OCI-LY3 (cell line): ENCODE measurements at regions not wholly inside any gene's neighbourhood (a gene's known extent, or its start where the extent isn't known, plus 50 kb on each side); places are given as distances from the start of the nearest gene placed in this dataset.

Experiments
- EZH2phosphoT487 ChIP-seq: fragments of 200-600 bp; shearing (Covaris generic); IDR thresholded peaks from 2 replicates; pipeline ENCODE4 v1.6.1; 2018; ENCODE audit warnings: antibody characterized with exemption, mixed run types, low read depth
- TF ChIP-seq, protein P1 (sequence below): fragments of 200-600, 300-600 bp; sonication (generic); IDR thresholded peaks from 2 replicates; pipeline ENCODE4 v1.5.1; 2014; ENCODE audit warnings: antibody characterized with exemption, low read length, low read depth

DNA sequence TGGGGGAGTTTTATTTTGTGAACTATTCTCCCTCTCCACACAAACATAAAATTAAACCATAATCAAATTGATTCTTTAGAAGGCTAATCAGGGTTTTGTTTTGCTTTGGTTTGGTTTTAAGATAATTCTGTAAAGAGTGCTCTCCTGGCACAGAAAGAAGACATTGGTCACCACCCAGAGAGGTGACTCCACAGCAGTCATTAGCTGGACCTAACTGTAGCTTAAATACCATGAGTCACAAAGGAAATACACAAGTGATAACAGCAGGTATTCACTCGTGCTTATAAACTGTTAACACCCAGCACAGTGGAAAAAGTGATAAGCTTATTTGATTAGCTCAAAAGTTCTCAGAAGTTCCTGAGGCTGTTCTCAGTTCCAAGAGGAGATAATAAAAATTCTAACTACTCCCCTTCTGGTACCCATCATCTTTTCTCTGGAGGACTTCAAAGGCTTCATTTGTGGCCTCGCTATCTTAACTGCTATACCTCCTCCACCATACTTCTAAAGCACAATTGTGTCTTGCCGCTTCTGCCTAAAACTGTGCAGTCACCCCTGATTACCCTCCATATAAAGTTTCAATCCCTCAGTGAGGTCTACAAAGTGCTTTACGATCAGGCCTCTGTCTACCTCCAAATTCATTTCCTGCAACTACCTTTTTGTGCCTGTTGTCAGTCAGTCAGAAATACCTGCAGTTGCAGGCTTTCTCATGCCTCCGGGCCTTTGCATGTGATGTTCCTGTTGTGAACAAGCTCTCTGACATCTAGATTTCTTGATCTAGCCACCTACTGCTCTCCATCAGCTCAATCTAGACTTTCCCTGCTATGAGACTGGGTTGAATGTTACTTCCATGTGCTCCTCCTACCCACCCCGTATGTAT lies 201.1 kb downstream of the SAMD5 start:
- TF ChIP-seq, protein P1, sequence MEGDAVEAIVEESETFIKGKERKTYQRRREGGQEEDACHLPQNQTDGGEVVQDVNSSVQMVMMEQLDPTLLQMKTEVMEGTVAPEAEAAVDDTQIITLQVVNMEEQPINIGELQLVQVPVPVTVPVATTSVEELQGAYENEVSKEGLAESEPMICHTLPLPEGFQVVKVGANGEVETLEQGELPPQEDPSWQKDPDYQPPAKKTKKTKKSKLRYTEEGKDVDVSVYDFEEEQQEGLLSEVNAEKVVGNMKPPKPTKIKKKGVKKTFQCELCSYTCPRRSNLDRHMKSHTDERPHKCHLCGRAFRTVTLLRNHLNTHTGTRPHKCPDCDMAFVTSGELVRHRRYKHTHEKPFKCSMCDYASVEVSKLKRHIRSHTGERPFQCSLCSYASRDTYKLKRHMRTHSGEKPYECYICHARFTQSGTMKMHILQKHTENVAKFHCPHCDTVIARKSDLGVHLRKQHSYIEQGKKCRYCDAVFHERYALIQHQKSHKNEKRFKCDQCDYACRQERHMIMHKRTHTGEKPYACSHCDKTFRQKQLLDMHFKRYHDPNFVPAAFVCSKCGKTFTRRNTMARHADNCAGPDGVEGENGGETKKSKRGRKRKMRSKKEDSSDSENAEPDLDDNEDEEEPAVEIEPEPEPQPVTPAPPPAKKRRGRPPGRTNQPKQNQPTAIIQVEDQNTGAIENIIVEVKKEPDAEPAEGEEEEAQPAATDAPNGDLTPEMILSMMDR, result no peak
- no peak for TF ChIP-seq EZH2phosphoT487
